Spinal cord (tissue), 9 donors: ENCODE measurements at regions not wholly inside any gene's neighbourhood (a gene's known extent, or its start where the extent isn't known, plus 50 kb on each side); places are given as distances from the start of the nearest gene placed in this dataset.

ENCODE experiments used
- DNase-seq, 6 donors: peaks; one replicate each; pipeline versions ENCODE4 v3.0.0 to v3.0.0-alpha.2; 2013 to 2015; ENCODE audit warnings: low spot score in 6 of 6, low read depth in 4 of 6
- H3K27ac ChIP-seq: one replicate; pipeline ENCODE4 v1.5.1; 2013; ENCODE audit warnings: low read depth, low read length, control low read depth
- H3K27me3 ChIP-seq: one replicate; pipeline ENCODE4 v1.6.1; 2013; ENCODE audit warnings: low read length; ENCODE audit not compliant: control insufficient read depth, insufficient read depth
- H3K36me3 ChIP-seq: one replicate; pipeline ENCODE4 v1.6.1; 2013; ENCODE audit warnings: low read length; ENCODE audit not compliant: control insufficient read depth, insufficient read depth
- H3K4me1 ChIP-seq: one replicate; pipeline ENCODE4 v1.6.1; 2013; ENCODE audit warnings: low read length; ENCODE audit not compliant: control insufficient read depth, insufficient read depth
- H3K4me3 ChIP-seq: one replicate; pipeline ENCODE4 v1.5.1; 2013; ENCODE audit warnings: low read depth, low read length, control low read depth
- H3K9me3 ChIP-seq: one replicate; pipeline ENCODE4 v1.6.1; 2013; ENCODE audit warnings: low read length; ENCODE audit not compliant: control insufficient read depth, insufficient read depth
- WGBS: methylation state at CpG from one replicate; pipeline ENCODE4 v1.1.5; 2013; ENCODE audit warnings: missing lambda C conversion rate; ENCODE audit not compliant: insufficient coverage; 5-methylcytosine and 5-hydroxymethylcytosine counted together
- donor health status: healthy.

GRCh38 chr16:19361587-19361986, 56.1 kb upstream of the TMC5 start:
- H3K27ac ChIP-seq = no peak overlapping the region
- H3K9me3 ChIP-seq = no peaks in the 10 kb centered on the region
- no peak overlapping the region for H3K4me3 ChIP-seq
- peaks cover 5% of the 10 kb centered on the region for H3K4me1 ChIP-seq
- H3K27me3 ChIP-seq = no peaks in the 10 kb centered on the region
- no peak for DNase-seq
- no peaks in the 10 kb centered on the region for H3K36me3 ChIP-seq
- WGBS = 76% methylated on average over 2 of the region's 2 CpGs

GRCh38 chr16:19363740-19364139, 53.9 kb upstream of the TMC5 start:
- no peaks in the 10 kb centered on the region for H3K36me3 ChIP-seq
- H3K27ac ChIP-seq = no peak overlapping the region
- no peaks in the 10 kb centered on the region for H3K27me3 ChIP-seq
- WGBS = 44% methylated on average over 4 of the region's 7 CpGs
- peak in 5 of 6 donors; percentile 22 to 81 (median 48) for DNase-seq
- no peak overlapping the region for H3K4me3 ChIP-seq
- peaks cover 5% of the 10 kb centered on the region for H3K4me1 ChIP-seq
- no peaks in the 10 kb centered on the region for H3K9me3 ChIP-seq

DNA sequence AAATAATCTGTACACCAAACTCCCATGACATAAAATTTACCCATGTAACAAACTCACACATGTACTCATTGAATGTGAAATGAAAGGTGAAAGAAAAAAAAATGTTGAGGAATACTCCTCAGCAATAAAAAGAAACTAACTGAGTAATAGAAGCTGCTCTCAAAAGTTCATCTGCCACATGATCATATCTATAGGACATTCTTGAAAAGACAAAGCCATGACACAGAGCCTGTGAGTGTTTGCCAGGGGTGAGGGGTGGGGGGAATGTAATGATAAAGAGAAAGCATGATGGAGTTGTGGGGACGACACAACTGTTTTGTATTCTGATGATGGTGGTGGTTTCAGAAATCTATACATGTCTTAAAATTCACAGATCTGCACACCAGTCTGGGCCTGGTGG, 52.2 kb upstream of the TMC5 start:
- no CpG with 5 or more reads among the region's 1 CpG for WGBS

DNA sequence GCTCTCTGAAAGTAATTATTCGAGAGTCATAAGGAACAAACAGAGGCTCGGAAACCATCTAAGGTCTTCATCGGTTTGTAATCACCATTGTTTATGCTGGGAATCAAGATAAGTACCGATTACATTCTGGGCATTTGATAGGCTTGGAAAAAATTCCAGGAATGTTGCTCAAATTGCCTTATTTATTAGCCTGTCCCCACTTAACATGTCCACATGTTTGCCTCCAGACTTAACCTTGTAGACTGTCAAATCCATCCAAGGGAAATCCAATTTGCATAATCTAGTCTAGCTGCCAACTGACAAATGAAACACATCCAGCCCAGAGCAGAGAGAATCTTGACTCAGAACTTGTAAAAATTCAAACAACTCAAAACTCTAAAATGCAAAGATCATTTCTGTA, 51.3 kb upstream of the TMC5 start:
- Histone ChIP-seq H3K27me3 (no peaks in the 10 kb centered on the region), H3K4me3 (no peak overlapping the region), H3K9me3 (no peaks in the 10 kb centered on the region), H3K36me3 (no peaks in the 10 kb centered on the region), H3K4me1 (peaks cover 5% of the 10 kb centered on the region), H3K27ac (no peak overlapping the region)
- 89% methylated on average over 4 of the region's 4 CpGs for WGBS
- peak in 1 of 6 donors; percentile 21 for DNase-seq

More for the DNA sequence above, 52.2 kb upstream of the TMC5 start:
- H3K27ac ChIP-seq = no peak overlapping the region
- H3K4me3 ChIP-seq = no peak overlapping the region
- DNase-seq = no peak
- H3K9me3 ChIP-seq = no peaks in the 10 kb centered on the region
- H3K36me3 ChIP-seq = no peaks in the 10 kb centered on the region
- H3K27me3 ChIP-seq = no peaks in the 10 kb centered on the region
- peaks cover 5% of the 10 kb centered on the region for H3K4me1 ChIP-seq

DNA sequence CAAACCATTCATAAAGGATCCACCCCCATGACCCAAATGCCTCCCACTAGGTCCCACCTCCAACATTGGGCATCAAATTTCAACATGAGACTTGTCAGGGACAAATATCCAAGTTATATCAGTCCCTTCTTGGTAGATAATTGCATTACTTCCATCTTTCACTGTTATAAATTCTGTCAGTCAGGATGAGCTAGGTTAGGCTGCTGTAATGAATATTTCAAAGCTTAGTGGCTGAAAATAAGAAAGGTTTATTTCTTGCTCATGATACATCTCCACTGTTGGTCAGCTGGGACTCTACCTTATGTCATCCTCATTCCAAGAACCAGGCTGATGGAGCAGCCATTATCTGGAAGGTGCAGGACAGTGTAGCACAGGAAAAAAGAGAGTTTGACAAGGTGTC, 50.3 kb upstream of the TMC5 start:
- peaks cover 5% of the 10 kb centered on the region for H3K4me1 ChIP-seq
- no peak overlapping the region for H3K27ac ChIP-seq
- H3K4me3 ChIP-seq = no peak overlapping the region
- H3K9me3 ChIP-seq = no peaks in the 10 kb centered on the region
- H3K36me3 ChIP-seq = no peaks in the 10 kb centered on the region
- no peak for DNase-seq
- no peaks in the 10 kb centered on the region for H3K27me3 ChIP-seq
